ENCODE measurements at regions not wholly inside any gene's neighbourhood (a gene's known extent, or its start where the extent isn't known, plus 50 kb on each side); places are given as distances from the start of the nearest gene placed in this dataset.

DNA sequence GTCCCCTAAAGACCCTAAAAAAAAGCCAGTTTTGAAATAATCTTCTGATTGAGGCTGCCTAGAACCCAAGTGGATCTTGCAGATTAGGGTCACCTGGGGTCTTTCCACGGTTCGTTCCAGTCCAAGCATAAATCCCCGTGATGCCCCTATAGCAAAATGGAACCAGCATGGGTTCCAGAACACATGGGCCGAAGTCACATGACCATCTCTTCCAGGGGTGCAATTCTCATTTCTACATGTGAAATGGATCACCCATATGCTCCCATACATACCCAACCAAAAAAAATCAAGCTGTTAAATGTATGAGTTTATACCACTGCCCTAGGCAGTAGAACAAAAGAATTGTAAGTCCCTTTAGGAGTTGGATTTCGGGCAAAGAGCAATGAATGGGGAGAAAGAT lies 245.4 kb downstream of the SKIDA1 start:
- Histone ChIP-seq H3K4me1 (no peaks in the 10 kb centered on the region), H3K36me3 (no peaks in the 10 kb centered on the region), H3K4me3 (no peak overlapping the region), H3K9me3 (no peaks in the 10 kb centered on the region), H3K27ac (no peak overlapping the region), H3K27me3 (no peaks in the 10 kb centered on the region)
- TF ChIP-seq POLR2A (IDR thresholded peaks at IDR 0.05), result no peak
- TF ChIP-seq, protein P1, sequence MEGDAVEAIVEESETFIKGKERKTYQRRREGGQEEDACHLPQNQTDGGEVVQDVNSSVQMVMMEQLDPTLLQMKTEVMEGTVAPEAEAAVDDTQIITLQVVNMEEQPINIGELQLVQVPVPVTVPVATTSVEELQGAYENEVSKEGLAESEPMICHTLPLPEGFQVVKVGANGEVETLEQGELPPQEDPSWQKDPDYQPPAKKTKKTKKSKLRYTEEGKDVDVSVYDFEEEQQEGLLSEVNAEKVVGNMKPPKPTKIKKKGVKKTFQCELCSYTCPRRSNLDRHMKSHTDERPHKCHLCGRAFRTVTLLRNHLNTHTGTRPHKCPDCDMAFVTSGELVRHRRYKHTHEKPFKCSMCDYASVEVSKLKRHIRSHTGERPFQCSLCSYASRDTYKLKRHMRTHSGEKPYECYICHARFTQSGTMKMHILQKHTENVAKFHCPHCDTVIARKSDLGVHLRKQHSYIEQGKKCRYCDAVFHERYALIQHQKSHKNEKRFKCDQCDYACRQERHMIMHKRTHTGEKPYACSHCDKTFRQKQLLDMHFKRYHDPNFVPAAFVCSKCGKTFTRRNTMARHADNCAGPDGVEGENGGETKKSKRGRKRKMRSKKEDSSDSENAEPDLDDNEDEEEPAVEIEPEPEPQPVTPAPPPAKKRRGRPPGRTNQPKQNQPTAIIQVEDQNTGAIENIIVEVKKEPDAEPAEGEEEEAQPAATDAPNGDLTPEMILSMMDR (IDR thresholded peaks at IDR 0.05), result no peak
- DNase-seq, result no peak

DNA sequence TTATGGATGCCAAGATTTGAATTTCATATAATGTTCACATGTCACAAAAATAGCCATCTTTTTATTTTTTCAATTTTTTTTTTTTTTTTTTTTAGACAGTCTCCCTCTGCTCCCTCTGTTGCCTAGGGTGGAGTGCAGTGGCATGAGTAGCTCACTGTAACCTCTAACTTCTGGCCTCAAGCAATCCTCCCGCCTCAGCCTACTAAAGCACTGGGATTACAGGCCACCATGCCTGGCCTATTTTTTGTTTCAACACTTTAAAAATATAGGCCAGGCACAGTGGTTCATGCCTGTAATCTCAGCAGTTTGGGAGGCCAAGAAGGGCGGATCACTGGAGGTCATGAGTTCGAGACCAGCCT lies 246.3 kb downstream of the SKIDA1 start:
- Histone ChIP-seq H3K27me3 (no peaks in the 10 kb centered on the region), H3K4me1 (no peaks in the 10 kb centered on the region), H3K27ac (no peak overlapping the region), H3K4me3 (no peak overlapping the region), H3K9me3 (no peaks in the 10 kb centered on the region), H3K36me3 (no peaks in the 10 kb centered on the region)
- no peak for DNase-seq
- TF ChIP-seq, protein P1 (IDR thresholded peaks at IDR 0.05), result no peak
- no peak for TF ChIP-seq POLR2A (IDR thresholded peaks at IDR 0.05)

DNA sequence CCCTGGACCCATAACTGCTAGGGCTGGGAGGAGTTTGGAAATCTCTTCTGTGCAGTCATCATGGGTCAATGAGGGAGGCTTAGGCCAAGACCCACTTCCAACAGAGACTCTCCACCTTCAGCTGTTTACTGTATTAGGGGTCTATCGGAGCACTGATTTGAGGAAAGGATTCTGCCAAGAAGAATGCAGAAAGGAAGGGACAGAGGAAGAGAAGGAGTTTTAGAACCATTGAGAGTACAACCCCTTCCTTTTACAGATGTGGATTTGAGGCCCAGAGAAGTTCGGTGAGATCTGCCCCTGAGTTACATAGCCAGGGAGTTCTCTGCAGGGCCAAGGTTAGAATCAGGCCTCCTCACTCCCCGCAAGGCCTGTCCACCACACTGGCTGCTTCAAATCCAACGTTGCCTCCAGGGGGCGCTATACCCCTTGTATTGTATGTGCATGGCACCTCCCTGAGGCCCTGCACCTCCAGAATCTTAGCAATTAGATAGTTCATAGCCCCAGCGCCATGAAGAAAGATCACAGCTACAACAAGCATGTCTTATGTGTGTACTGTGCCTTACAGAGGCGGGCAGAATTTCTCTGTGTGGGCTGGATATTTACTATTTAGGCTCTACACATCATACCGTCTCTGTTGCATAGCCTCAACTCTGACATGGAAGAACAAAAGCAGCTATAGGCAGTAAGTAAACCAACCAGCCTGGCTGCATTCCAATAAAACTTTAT lies 246.8 kb downstream of the SKIDA1 start:
- DNase-seq, result peak; percentile 72 to 93 (median 86)
- Histone ChIP-seq H3K36me3 (no peaks in the 10 kb centered on the region), H3K4me3 (no peak overlapping the region), H3K4me1 (no peaks in the 10 kb centered on the region), H3K27me3 (no peaks in the 10 kb centered on the region), H3K9me3 (no peaks in the 10 kb centered on the region), H3K27ac (no peak overlapping the region)
- TF ChIP-seq, protein P1 (IDR thresholded peaks at IDR 0.05), result peak in 5 of 6 experiments; percentile 13 to 66 (median 65)
- TF ChIP-seq POLR2A (IDR thresholded peaks at IDR 0.05), result no peak

DNA sequence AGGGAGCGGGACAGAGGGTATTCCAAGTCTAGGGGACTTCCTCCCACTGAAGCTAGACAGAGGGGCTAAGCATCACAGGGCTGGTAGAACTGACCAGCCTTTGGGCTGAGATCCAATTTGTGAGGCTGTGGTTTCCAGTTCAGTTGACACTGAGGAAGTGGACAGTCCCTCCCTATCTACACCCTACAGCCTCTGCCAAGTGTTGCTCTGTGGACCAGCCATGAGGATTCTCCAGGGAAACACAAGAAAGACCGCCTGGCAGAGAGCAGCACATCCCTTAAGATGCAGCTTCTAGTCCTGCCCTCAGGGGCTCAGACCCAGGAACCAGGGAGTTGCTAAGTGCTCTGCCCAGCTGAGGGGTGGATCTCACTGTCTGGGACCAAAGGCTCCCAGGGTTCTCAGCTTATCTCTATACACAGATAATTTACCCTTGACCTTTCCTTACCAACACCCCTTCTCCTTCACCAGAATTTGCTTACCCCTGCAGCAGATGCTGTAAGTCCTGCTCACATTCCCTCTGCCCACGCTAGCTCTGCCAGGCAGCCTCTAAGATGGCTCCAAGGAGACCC lies 252.0 kb downstream of the SKIDA1 start:
- no peak for TF ChIP-seq POLR2A (IDR thresholded peaks at IDR 0.05)
- TF ChIP-seq, protein P1 (IDR thresholded peaks at IDR 0.05), result no peak
- H3K4me3 ChIP-seq, result no peak overlapping the region
- no peaks in the 10 kb centered on the region for H3K4me1 ChIP-seq
- DNase-seq, result no peak
- no peaks in the 10 kb centered on the region for H3K36me3 ChIP-seq
- no peak overlapping the region for H3K27ac ChIP-seq
- H3K9me3 ChIP-seq, result no peaks in the 10 kb centered on the region
- no peaks in the 10 kb centered on the region for H3K27me3 ChIP-seq

DNA sequence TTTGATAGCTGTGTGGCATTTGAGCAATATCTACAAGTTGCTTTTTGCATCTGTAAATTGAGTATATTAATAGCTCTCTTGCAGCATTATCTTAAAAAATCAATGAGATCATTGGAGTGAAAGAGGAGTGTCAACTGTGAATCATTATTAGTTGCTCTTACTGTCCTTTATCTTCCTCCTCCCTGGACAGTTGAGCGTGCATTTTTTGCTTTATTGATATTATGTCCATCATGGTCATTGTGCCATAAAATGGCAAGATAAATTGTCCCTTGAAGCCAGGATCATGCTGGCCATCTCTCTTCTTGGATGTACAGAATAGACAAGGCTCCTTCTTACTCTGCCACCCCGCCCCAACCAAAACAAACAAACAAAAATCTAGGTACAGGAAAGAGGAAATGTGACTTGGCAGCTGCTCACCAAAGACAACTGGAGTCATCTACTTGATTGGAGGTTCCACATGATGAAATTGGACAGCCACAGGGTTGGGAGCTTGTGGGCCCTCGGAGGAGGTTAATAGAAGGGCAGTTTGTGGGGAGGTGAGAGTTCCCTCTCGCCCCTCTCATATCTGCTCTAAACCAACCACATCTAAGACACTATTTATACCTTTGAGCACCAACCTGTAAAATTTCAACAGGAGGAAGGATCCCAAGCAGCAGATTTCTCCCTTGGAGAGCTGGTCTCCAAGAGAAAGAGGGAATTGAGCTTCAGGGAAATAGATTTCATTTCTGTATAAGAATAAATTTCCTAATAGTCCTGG lies 252.7 kb downstream of the SKIDA1 start:
- no peak for TF ChIP-seq POLR2A (IDR thresholded peaks at IDR 0.05)
- TF ChIP-seq, protein P1 (IDR thresholded peaks at IDR 0.05), result no peak
- Histone ChIP-seq H3K4me1 (no peaks in the 10 kb centered on the region), H3K4me3 (no peak overlapping the region), H3K36me3 (no peaks in the 10 kb centered on the region), H3K27ac (no peak overlapping the region), H3K27me3 (no peaks in the 10 kb centered on the region), H3K9me3 (no peaks in the 10 kb centered on the region)
- no peak for DNase-seq

Measured in Peyer's patch (tissue), 4 donors.